Duodenal mucosa (tissue), 2 donors: ENCODE measurements at regions not wholly inside any gene's neighbourhood (a gene's known extent, or its start where the extent isn't known, plus 50 kb on each side); places are given as distances from the start of the nearest gene placed in this dataset.

ENCODE experiments used
- H3K27ac ChIP-seq: one replicate; pipeline ENCODE4 v1.7.0; 2013; ENCODE audit warnings: low read depth, low read length
- H3K27me3 ChIP-seq, 2 donors: one replicate each; pipeline ENCODE4 v1.7.0; 2013; ENCODE audit warnings: low read length in 2 of 2, control low read depth in 1 of 2; ENCODE audit not compliant: insufficient read depth in 2 of 2, control insufficient read depth in 1 of 2
- H3K36me3 ChIP-seq, 2 donors: one replicate each; pipeline ENCODE4 v1.7.0; 2013; ENCODE audit warnings: low read length in 2 of 2, control low read depth in 1 of 2; ENCODE audit not compliant: insufficient read depth in 2 of 2, control insufficient read depth in 1 of 2
- H3K4me1 ChIP-seq, 2 donors: one replicate each; pipeline ENCODE4 v1.7.0; 2013; ENCODE audit warnings: low read length in 2 of 2, control low read depth in 1 of 2; ENCODE audit not compliant: insufficient read depth in 2 of 2, control insufficient read depth in 1 of 2
- H3K4me3 ChIP-seq, 2 donors: one replicate each; pipeline ENCODE4 v1.7.0; 2013; ENCODE audit warnings: low read length in 2 of 2, low read depth in 1 of 2
- H3K9ac ChIP-seq, 2 donors: one replicate each; pipeline ENCODE4 v1.7.0; 2013; ENCODE audit warnings: low read length in 2 of 2, low read depth in 1 of 2
- H3K9me3 ChIP-seq, 2 donors: one replicate each; pipeline ENCODE4 v1.7.0; 2013; ENCODE audit warnings: low read length in 2 of 2, control low read depth in 1 of 2; ENCODE audit not compliant: control insufficient read depth in 1 of 2

DNA sequence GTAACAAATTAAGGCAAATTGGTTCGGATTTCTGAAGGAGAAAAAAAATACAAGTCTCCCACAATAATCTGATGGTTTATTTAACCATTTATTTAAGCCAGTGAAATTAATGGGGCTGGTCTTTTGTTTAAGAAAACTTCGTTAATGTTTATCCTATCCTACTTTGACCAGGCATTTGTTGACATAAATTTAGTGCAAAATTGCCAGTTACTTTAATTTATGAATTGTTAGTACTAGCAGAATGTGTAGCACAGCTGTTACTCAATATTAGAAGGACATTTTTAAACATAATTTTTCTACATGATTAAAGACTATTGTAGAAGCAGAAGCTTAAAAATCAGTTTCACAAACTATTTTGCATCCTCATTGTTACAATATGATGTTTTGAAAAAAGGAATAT is 687.6 kb upstream of the PTBP2 start:
- H3K4me1 ChIP-seq: no peaks in the 10 kb centered on the region
- no peaks in the 10 kb centered on the region for H3K9me3 ChIP-seq
- no peak overlapping the region for H3K9ac ChIP-seq
- no peaks in the 10 kb centered on the region for H3K36me3 ChIP-seq
- no peak overlapping the region for H3K27ac ChIP-seq
- no peaks in the 10 kb centered on the region for H3K27me3 ChIP-seq
- H3K4me3 ChIP-seq: no peak overlapping the region

DNA sequence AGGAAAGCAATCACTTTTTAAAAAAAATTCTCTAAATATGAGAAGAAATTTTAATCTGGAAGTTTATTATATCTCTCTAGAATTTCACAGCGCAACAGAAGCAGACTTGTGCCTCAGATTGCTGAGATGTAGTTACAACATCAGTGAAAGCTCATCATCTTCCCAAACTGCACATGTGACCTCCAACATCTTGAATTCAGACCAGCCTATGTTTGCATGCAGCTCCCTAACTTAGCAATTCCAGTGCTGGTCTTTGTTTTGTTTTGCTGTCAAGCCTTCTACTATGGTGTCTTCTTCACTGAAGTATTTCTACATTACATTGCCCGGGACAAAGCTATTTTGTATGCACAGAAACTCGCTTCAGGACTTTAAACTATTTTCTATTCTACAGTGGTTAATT is 684.8 kb upstream of the PTBP2 start:
- no peak overlapping the region for H3K4me3 ChIP-seq
- H3K4me1 ChIP-seq: no peaks in the 10 kb centered on the region
- H3K9ac ChIP-seq: no peak overlapping the region
- H3K36me3 ChIP-seq: no peaks in the 10 kb centered on the region
- H3K27me3 ChIP-seq: no peaks in the 10 kb centered on the region
- H3K27ac ChIP-seq: no peak overlapping the region
- no peaks in the 10 kb centered on the region for H3K9me3 ChIP-seq

DNA sequence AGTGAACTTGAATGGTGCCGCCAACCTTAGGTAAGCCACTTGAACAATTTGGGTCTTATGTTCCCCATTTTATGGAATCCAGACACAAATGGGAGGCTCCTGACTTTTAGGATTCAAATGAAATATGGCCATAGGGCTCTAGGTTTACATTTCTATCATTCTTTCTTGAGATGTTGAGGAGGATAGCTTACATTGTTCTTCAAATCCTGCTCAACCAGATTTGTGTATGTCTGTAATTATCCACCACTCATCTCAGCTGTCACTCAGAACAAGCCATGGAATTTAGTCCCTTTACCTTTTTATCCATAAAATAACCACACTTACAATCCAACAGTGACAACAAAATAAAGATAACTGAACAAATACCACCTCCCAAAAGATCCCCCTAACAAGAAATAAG is 682.9 kb upstream of the PTBP2 start:
- Histone ChIP-seq H3K27me3 (no peaks in the 10 kb centered on the region), H3K36me3 (no peaks in the 10 kb centered on the region), H3K4me1 (no peaks in the 10 kb centered on the region), H3K9ac (no peak overlapping the region), H3K9me3 (no peaks in the 10 kb centered on the region), H3K4me3 (no peak overlapping the region), H3K27ac (no peak overlapping the region)

DNA sequence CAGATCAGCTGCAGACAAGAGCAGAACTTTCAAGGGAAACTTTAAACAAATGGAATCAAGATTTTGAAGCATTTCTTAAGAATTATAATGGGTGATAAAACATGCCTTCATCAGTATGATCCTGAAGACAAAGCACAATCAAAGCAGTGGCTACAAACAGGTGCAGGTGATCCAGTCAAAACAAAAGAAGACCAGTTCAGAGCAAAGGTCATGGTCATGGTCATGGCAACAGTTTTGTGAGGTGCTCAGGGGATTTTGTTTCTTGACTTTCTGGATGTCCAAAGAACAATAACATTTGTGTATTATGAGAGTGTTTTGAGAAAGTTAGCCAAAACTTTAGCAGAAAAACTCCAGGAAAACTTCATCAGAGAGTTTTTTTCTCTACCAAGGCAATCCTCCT is 681.7 kb upstream of the PTBP2 start:
- Histone ChIP-seq H3K4me3 (no peak overlapping the region), H3K9me3 (no peaks in the 10 kb centered on the region), H3K27ac (no peak overlapping the region), H3K4me1 (no peaks in the 10 kb centered on the region), H3K36me3 (no peaks in the 10 kb centered on the region), H3K27me3 (no peaks in the 10 kb centered on the region), H3K9ac (no peak overlapping the region)

DNA sequence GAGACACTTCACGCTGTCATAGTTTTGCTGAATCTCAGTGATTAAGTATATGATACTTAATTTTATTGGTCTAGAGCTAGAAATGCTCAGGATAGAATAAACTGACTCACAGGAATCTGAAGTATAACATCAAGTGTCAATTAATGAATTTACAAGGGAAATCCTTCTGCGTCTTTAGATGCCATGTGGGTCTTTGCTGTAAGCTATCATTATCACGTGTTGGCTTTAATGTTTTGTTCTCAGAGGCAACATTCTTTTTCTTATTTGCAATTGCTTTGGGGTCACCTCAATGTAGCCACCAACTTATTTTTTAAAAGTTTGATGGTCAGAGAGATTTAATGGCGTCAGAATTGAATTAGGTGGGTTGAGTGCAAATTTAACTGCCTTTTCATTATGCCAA is 680.1 kb upstream of the PTBP2 start:
- H3K27me3 ChIP-seq: no peaks in the 10 kb centered on the region
- no peaks in the 10 kb centered on the region for H3K36me3 ChIP-seq
- H3K4me1 ChIP-seq: no peaks in the 10 kb centered on the region
- no peak overlapping the region for H3K27ac ChIP-seq
- no peaks in the 10 kb centered on the region for H3K9me3 ChIP-seq
- H3K4me3 ChIP-seq: no peak overlapping the region
- H3K9ac ChIP-seq: no peak overlapping the region

DNA sequence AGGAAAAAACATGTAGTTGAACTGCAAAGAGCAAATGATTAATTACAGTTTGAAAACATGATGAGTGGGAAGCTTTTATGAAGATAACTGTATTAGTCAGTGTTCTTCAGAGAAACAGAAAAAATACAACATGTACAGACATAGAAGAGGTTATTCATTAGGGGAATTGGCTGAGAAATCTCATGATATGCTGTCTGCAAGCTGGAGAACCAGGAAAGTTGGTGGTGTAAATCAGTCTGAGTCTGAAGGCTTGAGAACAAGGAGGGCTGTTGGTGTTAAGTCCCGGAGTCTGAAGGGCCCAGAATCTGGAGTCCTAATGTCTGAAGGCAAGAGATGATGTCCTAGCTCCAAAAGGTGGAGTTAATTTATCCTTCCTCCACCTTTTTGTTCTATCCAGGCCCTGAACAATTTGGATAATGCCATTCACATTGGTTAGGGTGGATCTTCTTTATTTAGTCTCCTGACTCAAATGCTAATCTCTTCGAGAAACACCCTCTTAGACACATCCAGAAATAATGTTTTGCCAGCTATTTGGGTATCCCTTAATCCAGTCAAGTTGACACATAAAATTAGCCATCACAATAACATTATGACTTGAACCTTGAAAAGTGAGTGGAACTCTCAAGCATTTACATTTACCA is 672.9 kb upstream of the PTBP2 start:
- H3K4me3 ChIP-seq: no peak overlapping the region
- H3K36me3 ChIP-seq: no peaks in the 10 kb centered on the region
- no peak overlapping the region for H3K9ac ChIP-seq
- peaks cover 0 to 3% of the 10 kb centered on the region in 2 donors for H3K9me3 ChIP-seq
- H3K27me3 ChIP-seq: no peaks in the 10 kb centered on the region
- no peaks in the 10 kb centered on the region for H3K4me1 ChIP-seq
- H3K27ac ChIP-seq: no peak overlapping the region

DNA sequence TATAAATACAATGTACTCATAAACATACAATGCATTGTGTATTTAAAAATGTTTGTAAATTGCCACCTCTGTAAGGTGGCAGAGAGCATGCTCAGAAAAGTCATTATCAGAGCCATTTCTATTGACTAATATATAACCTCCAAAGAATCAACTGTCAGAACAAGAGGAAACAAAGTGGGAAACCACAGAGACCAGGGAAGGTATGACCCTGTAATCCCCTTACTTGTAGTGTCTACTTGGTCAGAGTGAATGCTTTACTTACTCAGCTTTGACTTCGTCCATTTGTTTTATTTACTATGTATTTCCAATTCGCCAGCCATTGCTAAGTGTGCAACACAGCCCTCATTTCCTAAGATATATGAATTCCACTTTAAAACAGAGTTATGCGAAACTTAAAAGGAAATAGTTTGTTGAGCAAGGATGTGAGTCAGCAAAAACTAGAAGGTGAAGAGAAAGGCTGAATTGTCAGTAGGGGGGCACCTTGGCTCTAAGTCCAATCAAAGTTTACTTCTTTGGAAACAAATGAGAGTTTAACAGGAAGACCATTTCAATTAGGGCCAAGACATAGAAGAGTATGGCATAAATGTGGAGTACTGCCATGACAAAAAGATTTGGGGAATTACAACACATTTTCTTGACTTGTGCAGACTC is 671.7 kb upstream of the PTBP2 start:
- H3K9me3 ChIP-seq: peaks cover 0 to 3% of the 10 kb centered on the region in 2 donors
- H3K9ac ChIP-seq: no peak overlapping the region
- H3K27ac ChIP-seq: no peak overlapping the region
- no peak overlapping the region for H3K4me3 ChIP-seq
- H3K4me1 ChIP-seq: no peaks in the 10 kb centered on the region
- no peaks in the 10 kb centered on the region for H3K36me3 ChIP-seq
- no peaks in the 10 kb centered on the region for H3K27me3 ChIP-seq

DNA sequence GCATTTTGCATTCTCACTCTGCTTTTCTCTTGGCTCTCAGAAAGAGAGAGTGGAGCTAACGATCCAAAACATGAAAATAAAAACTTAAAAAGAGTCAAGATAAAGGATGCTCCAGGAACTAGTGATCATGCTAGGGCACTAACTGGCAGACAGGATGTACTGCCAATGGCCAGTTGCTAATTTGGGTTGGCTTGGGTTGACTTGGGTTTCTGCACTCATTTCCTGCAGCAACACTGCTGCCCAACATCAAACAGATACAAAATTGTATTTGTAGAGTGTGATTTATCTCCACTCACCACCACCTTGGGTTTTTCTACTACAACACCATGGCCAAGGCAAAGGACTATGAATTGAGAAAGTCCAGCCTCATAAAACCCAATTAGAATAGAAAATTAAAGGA is 662.3 kb upstream of the PTBP2 start:
- Histone ChIP-seq H3K27me3 (no peaks in the 10 kb centered on the region), H3K4me1 (no peaks in the 10 kb centered on the region), H3K4me3 (no peak overlapping the region), H3K9me3 (no peaks in the 10 kb centered on the region), H3K9ac (no peak overlapping the region), H3K27ac (no peak overlapping the region), H3K36me3 (no peaks in the 10 kb centered on the region)

DNA sequence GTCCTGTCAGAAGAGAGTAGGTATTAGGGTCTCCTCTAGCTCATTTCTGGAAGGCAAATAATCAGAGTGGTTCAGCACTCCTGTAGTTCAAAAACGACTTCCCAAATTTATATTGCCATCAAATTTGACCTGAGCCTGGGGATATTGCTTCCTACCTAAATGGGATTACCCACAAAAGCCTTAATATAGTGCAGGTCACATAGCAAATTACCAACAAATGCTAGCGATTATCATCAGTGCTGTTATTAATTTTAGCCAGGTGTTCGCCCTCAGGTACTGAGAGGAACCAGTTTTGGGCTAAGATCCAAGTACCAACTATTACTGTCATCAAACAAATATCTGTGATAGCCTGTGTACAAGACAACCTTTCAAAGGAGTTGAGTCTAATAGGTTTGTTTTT is 661.8 kb upstream of the PTBP2 start:
- Histone ChIP-seq H3K9ac (no peak overlapping the region), H3K9me3 (no peaks in the 10 kb centered on the region), H3K27ac (no peak overlapping the region), H3K27me3 (no peaks in the 10 kb centered on the region), H3K4me1 (no peaks in the 10 kb centered on the region), H3K36me3 (no peaks in the 10 kb centered on the region), H3K4me3 (no peak overlapping the region)

DNA sequence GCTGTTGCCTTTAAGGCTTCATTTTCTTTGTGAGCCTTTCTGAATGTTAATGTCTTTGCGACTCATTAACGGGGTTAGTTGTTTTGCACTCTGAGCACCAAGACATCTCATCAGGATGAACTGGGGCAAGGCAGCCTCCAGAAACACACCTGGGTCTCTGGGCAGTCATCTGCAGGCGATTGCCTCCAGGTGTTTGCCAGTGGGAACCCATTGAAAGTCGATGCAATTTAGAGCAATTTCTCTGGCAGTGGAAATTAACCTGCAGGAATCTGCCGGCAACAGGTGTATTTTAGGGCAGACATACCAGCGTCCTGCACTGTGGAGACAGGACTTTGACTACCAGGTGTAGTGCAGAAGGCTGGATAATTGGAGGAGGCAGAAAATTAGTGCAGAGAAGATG is 661.0 kb upstream of the PTBP2 start:
- H3K27ac ChIP-seq: no peak overlapping the region
- no peak overlapping the region for H3K9ac ChIP-seq
- H3K27me3 ChIP-seq: no peaks in the 10 kb centered on the region
- H3K4me1 ChIP-seq: no peaks in the 10 kb centered on the region
- H3K9me3 ChIP-seq: peaks cover 0 to 4% of the 10 kb centered on the region in 2 donors
- no peak overlapping the region for H3K4me3 ChIP-seq
- H3K36me3 ChIP-seq: no peaks in the 10 kb centered on the region
